Osteocyte (in vitro differentiated cells): ENCODE measurements at regions not wholly inside any gene's neighbourhood (a gene's known extent, or its start where the extent isn't known, plus 50 kb on each side); places are given as distances from the start of the nearest gene placed in this dataset.

Source experiments
- DNase-seq: peaks from one replicate; pipeline ENCODE4 v3.0.0; 2021; ENCODE audit warnings: mixed read lengths; ENCODE audit not compliant: unreplicated experiment; ENCODE audit errors: extremely low spot score
- H3K27ac Mint-ChIP-seq: one replicate; pipeline ENCODE4 v1.8.0; 2021; ENCODE audit warnings: mild to moderate bottlenecking, mixed read lengths; ENCODE audit not compliant: unreplicated experiment
- H3K27me3 Mint-ChIP-seq: one replicate; pipeline ENCODE4 v1.8.0; 2021; ENCODE audit warnings: mixed read lengths; ENCODE audit not compliant: unreplicated experiment
- H3K36me3 Mint-ChIP-seq: one replicate; pipeline ENCODE4 v1.8.0; 2021; ENCODE audit warnings: mixed read lengths; ENCODE audit not compliant: unreplicated experiment
- H3K4me1 Mint-ChIP-seq: one replicate; pipeline ENCODE4 v1.8.0; 2021; ENCODE audit warnings: mixed read lengths; ENCODE audit not compliant: unreplicated experiment
- H3K4me3 Mint-ChIP-seq: one replicate; pipeline ENCODE4 v1.8.0; 2021; ENCODE audit warnings: mild to moderate bottlenecking, moderate library complexity, mixed read lengths; ENCODE audit not compliant: unreplicated experiment
- H3K9me3 Mint-ChIP-seq: one replicate; pipeline ENCODE4 v1.8.0; 2021; ENCODE audit warnings: mixed read lengths; ENCODE audit not compliant: unreplicated experiment
- TF ChIP-seq, protein P1 (sequence below): fragments of 200-600 bp; sonication (generic); IDR thresholded peaks from 2 replicates; pipeline ENCODE4 v1.5.0; 2021; ENCODE audit warnings: antibody characterized with exemption, mild to moderate bottlenecking, moderate library complexity

GRCh38 chr9:28882529-28882928 is 1309.2 kb upstream of the C9orf72 start:
- Mint-ChIP-seq H3K4me1 (no peaks in the 10 kb centered on the region), H3K27ac (no peak overlapping the region), H3K4me3 (no peak overlapping the region), H3K27me3 (no peaks in the 10 kb centered on the region), H3K9me3 (peaks cover 7% of the 10 kb centered on the region), H3K36me3 (no peaks in the 10 kb centered on the region)
- DNase-seq, result no peak
- TF ChIP-seq, protein P1, sequence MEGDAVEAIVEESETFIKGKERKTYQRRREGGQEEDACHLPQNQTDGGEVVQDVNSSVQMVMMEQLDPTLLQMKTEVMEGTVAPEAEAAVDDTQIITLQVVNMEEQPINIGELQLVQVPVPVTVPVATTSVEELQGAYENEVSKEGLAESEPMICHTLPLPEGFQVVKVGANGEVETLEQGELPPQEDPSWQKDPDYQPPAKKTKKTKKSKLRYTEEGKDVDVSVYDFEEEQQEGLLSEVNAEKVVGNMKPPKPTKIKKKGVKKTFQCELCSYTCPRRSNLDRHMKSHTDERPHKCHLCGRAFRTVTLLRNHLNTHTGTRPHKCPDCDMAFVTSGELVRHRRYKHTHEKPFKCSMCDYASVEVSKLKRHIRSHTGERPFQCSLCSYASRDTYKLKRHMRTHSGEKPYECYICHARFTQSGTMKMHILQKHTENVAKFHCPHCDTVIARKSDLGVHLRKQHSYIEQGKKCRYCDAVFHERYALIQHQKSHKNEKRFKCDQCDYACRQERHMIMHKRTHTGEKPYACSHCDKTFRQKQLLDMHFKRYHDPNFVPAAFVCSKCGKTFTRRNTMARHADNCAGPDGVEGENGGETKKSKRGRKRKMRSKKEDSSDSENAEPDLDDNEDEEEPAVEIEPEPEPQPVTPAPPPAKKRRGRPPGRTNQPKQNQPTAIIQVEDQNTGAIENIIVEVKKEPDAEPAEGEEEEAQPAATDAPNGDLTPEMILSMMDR, result no peak

DNA sequence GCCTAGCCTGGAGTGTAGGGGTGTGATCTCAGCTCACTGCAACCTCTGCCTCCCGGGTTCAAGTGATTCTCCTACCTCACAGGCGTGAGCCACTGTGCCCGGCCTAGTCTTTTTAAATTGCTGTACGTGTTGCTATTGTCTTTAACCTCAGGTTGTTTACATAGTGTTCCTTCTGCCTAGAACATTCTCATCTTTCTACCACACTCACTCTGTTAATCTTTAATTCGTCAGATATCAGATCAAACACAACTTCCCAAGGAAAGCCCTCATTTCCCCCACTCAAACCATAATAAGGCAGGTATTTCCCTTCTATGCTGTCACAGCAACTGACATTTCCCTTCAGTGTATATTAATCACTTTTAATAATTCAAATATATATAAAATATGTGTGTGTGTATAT is 1310.0 kb upstream of the C9orf72 start:
- H3K27me3 Mint-ChIP-seq, result no peaks in the 10 kb centered on the region
- no peak overlapping the region for H3K4me3 Mint-ChIP-seq
- TF ChIP-seq, protein P1, result no peak
- H3K27ac Mint-ChIP-seq, result no peak overlapping the region
- no peaks in the 10 kb centered on the region for H3K36me3 Mint-ChIP-seq
- H3K4me1 Mint-ChIP-seq, result no peaks in the 10 kb centered on the region
- H3K9me3 Mint-ChIP-seq, result peaks cover 7% of the 10 kb centered on the region
- DNase-seq, result no peak

DNA sequence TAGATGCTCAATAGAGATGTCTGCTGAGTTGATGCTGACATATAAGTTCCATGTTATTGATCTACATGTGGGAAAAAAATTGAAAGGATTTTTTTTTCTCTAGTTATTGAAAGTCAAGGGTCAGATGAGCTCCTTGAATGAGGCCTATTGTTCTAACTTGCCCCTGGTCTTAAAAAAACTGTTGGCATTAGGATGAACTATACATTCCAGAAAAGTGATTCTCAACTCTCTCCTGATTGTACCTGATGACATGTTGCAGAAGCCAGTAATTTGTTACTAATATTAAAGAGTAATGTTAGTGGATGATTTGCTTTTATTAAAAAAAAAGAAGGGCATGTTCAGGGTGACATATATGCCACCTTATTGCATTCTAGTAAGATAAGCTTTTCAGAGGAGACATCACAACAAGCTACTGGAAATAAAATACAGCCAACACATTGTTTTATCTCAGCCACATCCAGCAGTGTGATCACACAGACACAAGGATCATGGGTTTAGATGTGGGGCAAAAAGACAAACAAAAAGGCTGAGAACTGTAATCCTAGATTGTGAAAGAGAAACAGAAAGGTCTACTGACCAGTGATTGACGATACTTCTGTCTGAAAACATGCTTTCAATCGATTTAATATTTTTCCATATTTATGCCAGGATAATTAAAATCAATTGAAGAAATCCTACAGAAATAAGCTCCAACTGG is 1314.1 kb upstream of the C9orf72 start:
- Mint-ChIP-seq H3K4me3 (no peak overlapping the region), H3K9me3 (no peaks in the 10 kb centered on the region), H3K4me1 (no peaks in the 10 kb centered on the region), H3K27me3 (no peaks in the 10 kb centered on the region), H3K36me3 (no peaks in the 10 kb centered on the region), H3K27ac (no peak overlapping the region)
- TF ChIP-seq, protein P1, result no peak
- DNase-seq, result no peak

DNA sequence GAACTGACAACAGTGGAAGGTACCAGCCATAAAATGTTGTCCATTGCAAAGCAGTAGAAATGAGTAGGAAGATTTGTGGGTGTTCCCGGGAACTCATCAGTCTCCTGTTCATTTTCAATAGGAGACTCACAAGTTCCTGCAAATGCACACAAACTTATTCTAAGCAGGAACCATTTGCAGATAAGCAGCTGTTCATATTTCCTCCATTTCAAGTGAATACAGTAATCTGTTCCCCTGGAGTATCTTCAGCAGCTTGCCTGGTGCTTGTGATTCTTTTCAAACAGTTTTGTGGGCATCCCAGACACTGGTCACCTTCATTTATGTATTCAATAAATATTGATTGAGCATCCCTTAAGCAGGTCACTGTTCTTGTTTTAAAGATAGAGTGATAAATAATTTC is 1315.5 kb upstream of the C9orf72 start:
- Mint-ChIP-seq H3K4me1 (no peaks in the 10 kb centered on the region), H3K27me3 (no peaks in the 10 kb centered on the region), H3K9me3 (no peaks in the 10 kb centered on the region), H3K4me3 (no peak overlapping the region), H3K27ac (no peak overlapping the region), H3K36me3 (no peaks in the 10 kb centered on the region)
- DNase-seq, result no peak
- TF ChIP-seq, protein P1, result no peak

DNA sequence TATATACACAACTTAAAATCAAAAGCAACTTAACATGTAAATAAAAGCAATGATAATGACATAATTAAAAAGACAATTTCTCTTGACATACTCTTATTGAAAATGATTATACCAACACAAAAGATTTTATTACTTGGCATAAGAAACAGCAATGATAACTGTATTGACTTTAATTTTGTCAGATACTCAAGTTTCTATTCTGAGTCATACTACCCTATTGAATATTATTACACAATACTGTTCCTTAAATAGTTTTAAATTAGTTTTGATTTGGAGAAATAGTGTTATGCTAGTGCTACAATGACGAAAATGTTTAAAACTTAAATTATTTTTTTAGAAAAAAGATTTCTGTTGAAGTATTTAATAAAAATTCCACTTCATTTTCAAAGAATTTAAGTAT is 1319.3 kb upstream of the C9orf72 start:
- TF ChIP-seq, protein P1, result no peak
- DNase-seq, result no peak
- no peaks in the 10 kb centered on the region for H3K4me1 Mint-ChIP-seq
- no peaks in the 10 kb centered on the region for H3K9me3 Mint-ChIP-seq
- no peaks in the 10 kb centered on the region for H3K27me3 Mint-ChIP-seq
- no peak overlapping the region for H3K27ac Mint-ChIP-seq
- H3K36me3 Mint-ChIP-seq, result no peaks in the 10 kb centered on the region
- H3K4me3 Mint-ChIP-seq, result no peak overlapping the region
